ENCODE measurements at regions not wholly inside any gene's neighbourhood (a gene's known extent, or its start where the extent isn't known, plus 50 kb on each side); places are given as distances from the start of the nearest gene placed in this dataset.

DNA sequence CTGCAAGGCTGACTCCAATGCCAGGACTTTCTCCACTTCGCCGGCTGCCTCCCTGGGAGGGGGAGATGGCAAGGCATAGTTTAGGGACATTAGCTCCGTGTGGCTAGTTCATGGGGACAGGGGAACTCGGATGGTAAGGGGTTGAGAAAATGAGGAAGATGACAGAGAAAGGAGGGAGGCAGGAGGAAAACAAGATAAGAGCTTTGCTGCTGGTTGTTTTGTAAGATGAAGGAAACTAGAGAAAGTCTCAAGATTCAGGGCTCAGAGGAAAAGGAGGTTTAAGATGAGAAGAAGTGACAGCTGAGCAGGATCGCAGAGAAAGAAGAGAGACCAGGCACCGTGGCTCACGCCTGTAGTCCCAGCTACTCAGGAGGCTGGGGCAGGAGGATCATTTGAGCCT, 180.9 kb upstream of the RREB1 start:
- TF ChIP-seq, protein P1, sequence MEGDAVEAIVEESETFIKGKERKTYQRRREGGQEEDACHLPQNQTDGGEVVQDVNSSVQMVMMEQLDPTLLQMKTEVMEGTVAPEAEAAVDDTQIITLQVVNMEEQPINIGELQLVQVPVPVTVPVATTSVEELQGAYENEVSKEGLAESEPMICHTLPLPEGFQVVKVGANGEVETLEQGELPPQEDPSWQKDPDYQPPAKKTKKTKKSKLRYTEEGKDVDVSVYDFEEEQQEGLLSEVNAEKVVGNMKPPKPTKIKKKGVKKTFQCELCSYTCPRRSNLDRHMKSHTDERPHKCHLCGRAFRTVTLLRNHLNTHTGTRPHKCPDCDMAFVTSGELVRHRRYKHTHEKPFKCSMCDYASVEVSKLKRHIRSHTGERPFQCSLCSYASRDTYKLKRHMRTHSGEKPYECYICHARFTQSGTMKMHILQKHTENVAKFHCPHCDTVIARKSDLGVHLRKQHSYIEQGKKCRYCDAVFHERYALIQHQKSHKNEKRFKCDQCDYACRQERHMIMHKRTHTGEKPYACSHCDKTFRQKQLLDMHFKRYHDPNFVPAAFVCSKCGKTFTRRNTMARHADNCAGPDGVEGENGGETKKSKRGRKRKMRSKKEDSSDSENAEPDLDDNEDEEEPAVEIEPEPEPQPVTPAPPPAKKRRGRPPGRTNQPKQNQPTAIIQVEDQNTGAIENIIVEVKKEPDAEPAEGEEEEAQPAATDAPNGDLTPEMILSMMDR (conservative IDR thresholded peaks at IDR 0.05), result no peak
- TF ChIP-seq ZFX (IDR thresholded peaks at IDR 0.05), result no peak
